HepG2 (cell line): ENCODE measurements at regions not wholly inside any gene's neighbourhood (a gene's known extent, or its start where the extent isn't known, plus 50 kb on each side); places are given as distances from the start of the nearest gene placed in this dataset.
"Not testable (repeated sequence)": the region's sequence is repeated elsewhere in the genome, so short reads cannot be mapped to it uniquely, and the experiment has no call there.

Experiments
- ATAC-seq: fragments of 200-7000 bp; cut with Tn5 transposase; 3 replicates; pipeline ENCODE4 v1.9.1; 2020; ENCODE audit warnings: mild to moderate bottlenecking, moderate library complexity
- BruUV-seq: library from RNA; stranded (reverse); fragments of 400-500 nt; replicated peaks from 2 replicates; lab custom pipeline; 2021; lab: Mats Ljungman, UMichigan
- CTCF ChIA-PET: fragments of 300-600 bp; formaldehyde crosslinking; extraction: SDS; loops from one replicate; lab custom pipeline; 2021; ENCODE audit warnings: low total read pairs, inconsistent platforms, low intra/inter-chr PET ratio; lab: Yijun Ruan, JAX
- POLR2A ChIA-PET: fragments of 350-600 bp; sonication (Branson Sonifier 250); formaldehyde crosslinking; loops from one replicate; lab custom pipeline; 2020; ENCODE audit warnings: antibody characterized with exemption, inconsistent platforms; lab: Yijun Ruan, JAX
- DNase-seq: peaks from one replicate; pipeline ENCODE4 v3.0.0-alpha.2; 2015; ENCODE audit warnings: low spot score
- FAIRE-seq: peaks from 3 replicates; lab custom pipeline; 2011; peaks lifted over from hg19 to GRCh38; lab: Jason Lieb, UNC
- H2AFZ ChIP-seq: one replicate; pipeline ENCODE4 v1.6.1; 2011; ENCODE audit warnings: low read length, inconsistent platforms
- H3K27ac ChIP-seq: fragments of 300-600 bp; 3 replicates; pipeline ENCODE4 v1.8.0; 2011; ENCODE audit warnings: mixed run types, mild to moderate bottlenecking, mixed read lengths, low read length, inconsistent platforms; ENCODE audit not compliant: insufficient read depth; ENCODE audit errors: extremely low read length
- H3K27me3 ChIP-seq, 2 experiments: fragments of 200-600 bp in 1 of 2; 2 replicates in 1 of 2; 3 replicates in 1 of 2; pipeline versions ENCODE4 v1.6.0 to v1.8.0; 2011; ENCODE audit warnings: low read length in 2 of 2, mild to moderate bottlenecking in 2 of 2, moderate library complexity in 2 of 2, inconsistent platforms in 1 of 2; ENCODE audit not compliant: insufficient read depth in 2 of 2, control insufficient read depth in 1 of 2
- H3K36me3 ChIP-seq, 2 experiments: fragments of 200-600 bp in 1 of 2; replicated peaks in 1 of 2; 2 replicates in 1 of 2; 3 replicates in 1 of 2; pipeline versions ENCODE4 v1.5.1 to v1.8.0; 2011; ENCODE audit warnings: low read length in 2 of 2, inconsistent platforms in 1 of 2; ENCODE audit not compliant: insufficient read depth in 2 of 2, control insufficient read depth in 1 of 2
- H3K4me1 ChIP-seq: 2 replicates; pipeline ENCODE4 v1.5.1; 2012; ENCODE audit warnings: low read length, inconsistent platforms; ENCODE audit not compliant: insufficient read depth
- H3K4me2 ChIP-seq: 2 replicates; pipeline ENCODE4 v1.6.0; 2011; ENCODE audit warnings: low read depth, low read length, inconsistent platforms
- H3K4me3 ChIP-seq, 3 experiments: fragments of 200-600 bp in 1 of 3; sonication (generic), shearing (Covaris generic) in 1 of 3; replicated peaks in 1 of 3; 2 replicates each; pipeline ENCODE4 v1.5.1; 2011 to 2016; ENCODE audit warnings: low read length in 3 of 3, inconsistent platforms in 2 of 3, low read depth in 2 of 3, mild to moderate bottlenecking in 2 of 3, control low read depth in 1 of 3, mixed read lengths in 1 of 3; ENCODE audit not compliant: insufficient read depth in 1 of 3
- H3K79me2 ChIP-seq: one replicate; pipeline ENCODE4 v1.6.1; 2011; ENCODE audit warnings: low read length, inconsistent platforms; ENCODE audit not compliant: insufficient read depth
- H3K9ac ChIP-seq: 2 replicates; pipeline ENCODE4 v1.6.0; 2011; ENCODE audit warnings: mild to moderate bottlenecking, low read depth, low read length, inconsistent platforms; ENCODE audit not compliant: insufficient read depth
- H3K9me3 ChIP-seq: 2 replicates; pipeline ENCODE4 v1.5.1; 2012; ENCODE audit warnings: mild to moderate bottlenecking, low read length
- H4K20me1 ChIP-seq: 2 replicates; pipeline ENCODE4 v1.6.0; 2011; ENCODE audit warnings: inconsistent platforms, mild to moderate bottlenecking, low read length, moderate library complexity; ENCODE audit not compliant: insufficient read depth
- CTCF ChIP-seq: sonication (generic); formaldehyde crosslinking; IDR thresholded peaks from 2 replicates; pipeline ENCODE4 v1.5.0; 2020; ENCODE audit warnings: mild to moderate bottlenecking, missing genetic modification reagents, moderate library complexity
- STAG1 ChIP-seq: sonication (generic); formaldehyde crosslinking; IDR thresholded peaks from 2 replicates; pipeline ENCODE4 v1.4.0; 2020; ENCODE audit warnings: missing genetic modification reagents
- ZMYM2 ChIP-seq: sonication (generic); formaldehyde crosslinking; IDR thresholded peaks from 2 replicates; pipeline ENCODE4 v1.8.0; 2022; ENCODE audit warnings: mild to moderate bottlenecking, missing genetic modification reagents
- WGBS: methylation state at CpG from one replicate; pipeline ENCODE4 v1.1.6; 2017; ENCODE audit warnings: low lambda C conversion rate; 5-methylcytosine and 5-hydroxymethylcytosine counted together
- in situ Hi-C: cut with HindIII; loops from 2 replicates; pipeline ENCODE4 v1.10.0; 2017; ENCODE audit warnings: low pct_unique_long_range_greater_than_20kb; ENCODE audit not compliant: extremely low pct_ligation_motif_present
- intact Hi-C: fragments of 100-400 bp; cut with micrococcal nuclease; formaldehyde crosslinking; loops from one replicate; pipeline ENCODE4 v1.10.0; 2022; ENCODE audit not compliant: unreplicated experiment

- Histone ChIP-seq H3K9ac (no peak overlapping the region), H3K79me2 (no peaks in the 10 kb centered on the region), H2AFZ (no peak overlapping the region), H3K4me2 (no peak overlapping the region), H4K20me1 (no peaks in the 10 kb centered on the region), H3K9me3 (no peaks in the 10 kb centered on the region), H3K4me1 (no peaks in the 10 kb centered on the region), H3K4me3 (no peak overlapping the region), H3K27me3 (no peaks in the 10 kb centered on the region; a peak in 1 of 5 replicates), H3K27ac (no peak overlapping the region), H3K36me3 (no peaks in the 10 kb centered on the region)
- no peak for DNase-seq
- ChIA-PET POLR2A (no interaction called here), CTCF (no interaction called here)
- peak; percentile 57 for ATAC-seq
- intact Hi-C loops (no loop called here), in situ Hi-C loops (no loop called here)
- no TSS peak for BruUV-seq
- TF ChIP-seq STAG1 (CRISPR knock-in tag) (peak; percentile 45), CTCF (CRISPR knock-in tag) (peak; percentile 27), ZMYM2 (CRISPR knock-in tag) (no peak)
- no CpG with 5 or more reads among the region's 5 CpGs for WGBS
- FAIRE-seq = no peak
These were observed 216.8 kb upstream of the CXADR start for GRCh38 chr21:17295997-17296396.

- H3K4me1 ChIP-seq, H4K20me1 ChIP-seq, H2AFZ ChIP-seq, POLR2A ChIA-PET, H3K36me3 ChIP-seq, ATAC-seq, H3K27ac ChIP-seq, BruUV-seq, in situ Hi-C loops, H3K27me3 ChIP-seq, H3K79me2 ChIP-seq, CTCF ChIA-PET, H3K4me2 ChIP-seq, intact Hi-C loops, H3K9ac ChIP-seq, H3K9me3 ChIP-seq, FAIRE-seq, DNase-seq, H3K4me3 ChIP-seq: not testable (repeated sequence)
- WGBS = 0% methylated on average over 1 of the region's 1 CpG
These were observed 213.3 kb upstream of the CXADR start for GRCh38 chr21:17299576-17299975.
